ENCODE measurements at regions not wholly inside any gene's neighbourhood (a gene's known extent, or its start where the extent isn't known, plus 50 kb on each side); places are given as distances from the start of the nearest gene placed in this dataset.

DNA sequence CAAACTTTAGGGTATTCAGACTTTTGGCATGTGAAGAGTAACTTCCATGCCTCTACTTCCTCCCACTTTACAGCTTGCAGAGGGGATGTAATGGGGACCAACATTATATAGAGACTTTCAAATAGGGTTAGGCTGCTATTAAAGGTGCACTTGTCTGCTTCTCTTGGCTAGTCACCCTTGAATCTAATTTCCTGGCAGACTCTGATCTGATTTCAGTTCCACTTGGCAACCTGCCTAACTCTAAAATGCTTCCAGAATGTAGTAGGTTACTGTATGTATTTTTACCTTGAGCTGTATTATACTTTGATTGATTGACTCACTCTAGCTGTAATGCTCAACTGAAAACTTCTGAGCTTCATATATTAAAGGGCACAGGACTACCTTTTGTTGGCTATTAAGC is 693.4 kb downstream of the KCTD16 start:
- TF ChIP-seq CTCF (conservative IDR thresholded peaks at IDR 0.05; ENCODE audit: low read depth, low read length), result no peak
- no peak for TF ChIP-seq CEBPB (IDR thresholded peaks at IDR 0.05; ENCODE audit: low read depth, low read length)
- no peak for TF ChIP-seq POLR2A (IDR thresholded peaks at IDR 0.05; ENCODE audit: low read depth, low read length)
- TF ChIP-seq RFX5 (IDR thresholded peaks at IDR 0.05; ENCODE audit: low read depth, low read length), result no peak
- no peak for TF ChIP-seq MXI1 (IDR thresholded peaks at IDR 0.05; ENCODE audit: borderline replicate concordance, low read depth, low read length)

All from IMR-90 (cell line).